Parathyroid adenoma (tissue), 2 donors: ENCODE measurements at regions not wholly inside any gene's neighbourhood (a gene's known extent, or its start where the extent isn't known, plus 50 kb on each side); places are given as distances from the start of the nearest gene placed in this dataset.
"Not testable (repeated sequence)": the region's sequence is repeated elsewhere in the genome, so short reads cannot be mapped to it uniquely, and the experiment has no call there.

Experiments
- H2AFZ ChIP-seq: fragments of 300-600 bp; sonication (generic); one replicate; pipeline ENCODE4 v1.7.0; 2017; ENCODE audit warnings: antibody characterized with exemption, mild to moderate bottlenecking
- H3K27ac ChIP-seq: fragments of 300-600 bp; sonication (generic); one replicate; pipeline ENCODE4 v1.7.0; 2017
- H3K27me3 ChIP-seq: fragments of 300-600 bp; sonication (generic); one replicate; pipeline ENCODE4 v1.7.0; 2017; ENCODE audit warnings: low read length; ENCODE audit not compliant: control insufficient read depth, insufficient read depth
- H3K36me3 ChIP-seq: fragments of 300-600 bp; sonication (generic); one replicate; pipeline ENCODE4 v1.7.0; 2017; ENCODE audit warnings: low read length; ENCODE audit not compliant: control insufficient read depth, insufficient read depth
- H3K4me1 ChIP-seq: fragments of 300-600 bp; sonication (generic); one replicate; pipeline ENCODE4 v1.7.0; 2017; ENCODE audit warnings: control low read depth
- H3K4me2 ChIP-seq: fragments of 300-600 bp; sonication (generic); one replicate; pipeline ENCODE4 v1.7.0; 2017; ENCODE audit warnings: low read length
- H3K4me3 ChIP-seq: fragments of 300-600 bp; sonication (generic); one replicate; pipeline ENCODE4 v1.7.0; 2017; ENCODE audit warnings: low read depth, low read length
- H3K79me2 ChIP-seq: fragments of 300-600 bp; sonication (generic); one replicate; pipeline ENCODE4 v1.7.0; 2017; ENCODE audit warnings: control low read depth
- H3K9ac ChIP-seq: fragments of 300-600 bp; sonication (generic); one replicate; pipeline ENCODE4 v1.7.0; 2017; ENCODE audit warnings: mild to moderate bottlenecking
- H3K9me3 ChIP-seq: fragments of 300-600 bp; sonication (generic); one replicate; pipeline ENCODE4 v1.7.0; 2017; ENCODE audit warnings: low read length; ENCODE audit not compliant: control insufficient read depth
- donor health status: primary hyperparathyroidism.

- H3K27me3 ChIP-seq, H3K9me3 ChIP-seq, H3K4me1 ChIP-seq, H2AFZ ChIP-seq, H3K79me2 ChIP-seq, H3K4me2 ChIP-seq, H3K4me3 ChIP-seq, H3K36me3 ChIP-seq, H3K27ac ChIP-seq, H3K9ac ChIP-seq: not testable (repeated sequence)
Observed at GRCh38 chr15:32506787-32507186, 51.4 kb upstream of the GOLGA8O start.

DNA sequence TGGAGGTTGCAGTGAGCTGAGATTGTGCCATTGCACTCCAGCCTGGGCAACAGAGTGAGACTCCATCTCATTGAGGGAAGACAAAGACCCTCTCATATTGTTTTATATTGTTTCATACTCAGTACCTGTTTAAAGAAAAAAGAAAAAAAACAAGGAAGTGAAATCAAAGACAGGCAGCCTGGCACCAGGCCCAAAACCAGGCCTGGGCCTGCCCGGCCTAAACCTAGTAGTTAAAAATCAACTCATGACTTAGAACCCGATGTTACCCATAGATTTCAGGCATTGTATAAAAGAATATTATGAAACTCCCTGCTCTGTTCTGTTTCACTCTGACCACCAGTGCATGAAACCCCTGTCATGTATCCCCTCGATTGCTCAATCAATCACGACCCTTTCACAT, 50.2 kb upstream of the GOLGA8O start:
- H3K4me2 ChIP-seq, H3K4me1 ChIP-seq, H3K4me3 ChIP-seq: not testable (repeated sequence)

More for the DNA sequence above, 50.2 kb upstream of the GOLGA8O start:
- H3K79me2 ChIP-seq, H3K27ac ChIP-seq, H3K27me3 ChIP-seq, H3K36me3 ChIP-seq, H3K9ac ChIP-seq, H2AFZ ChIP-seq, H3K9me3 ChIP-seq: not testable (repeated sequence)
